Hepatocyte (in vitro differentiated cells): ENCODE measurements at regions not wholly inside any gene's neighbourhood (a gene's known extent, or its start where the extent isn't known, plus 50 kb on each side); places are given as distances from the start of the nearest gene placed in this dataset.

Experiments used
- EZH2 ChIP-seq: fragments of 200-600 bp; sonication (generic); IDR thresholded peaks from 2 replicates; pipeline ENCODE4 v1.6.1; 2016; ENCODE audit warnings: antibody characterized with exemption, mild to moderate bottlenecking, borderline replicate concordance
- EZH2phosphoT487 ChIP-seq: fragments of 200-600 bp; sonication (generic); IDR thresholded peaks from one replicate; pipeline ENCODE4 v1.6.1; 2018; ENCODE audit warnings: antibody characterized with exemption, mild to moderate bottlenecking, low read depth, moderate library complexity; ENCODE audit not compliant: unreplicated experiment, severe bottlenecking
- TF ChIP-seq, protein P1 (sequence below): fragments of 200-600 bp; sonication (generic); IDR thresholded peaks from 2 replicates; pipeline ENCODE4 v1.5.1; 2016; ENCODE audit warnings: antibody characterized with exemption, mild to moderate bottlenecking; ENCODE audit not compliant: poor library complexity

DNA sequence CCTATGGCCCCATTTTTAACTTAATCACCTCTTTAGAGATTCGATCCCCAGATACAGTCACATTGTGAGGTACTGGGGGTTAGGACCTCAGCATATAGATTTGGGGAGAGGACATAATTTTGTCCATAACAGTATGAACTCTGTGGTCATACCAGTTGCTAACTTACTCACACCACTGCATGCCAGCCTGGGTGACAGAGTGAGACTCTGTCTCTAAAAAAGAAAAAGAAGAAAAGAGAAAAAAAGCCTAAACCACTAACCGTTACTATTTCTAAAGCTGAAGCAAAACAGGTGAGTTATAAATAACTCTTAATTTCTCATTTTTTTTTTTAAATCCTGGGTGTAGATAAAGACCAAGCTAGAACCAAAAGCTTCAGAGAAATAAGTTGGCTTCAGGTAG, 155.1 kb upstream of the AUTS2 start:
- TF ChIP-seq, protein P1, sequence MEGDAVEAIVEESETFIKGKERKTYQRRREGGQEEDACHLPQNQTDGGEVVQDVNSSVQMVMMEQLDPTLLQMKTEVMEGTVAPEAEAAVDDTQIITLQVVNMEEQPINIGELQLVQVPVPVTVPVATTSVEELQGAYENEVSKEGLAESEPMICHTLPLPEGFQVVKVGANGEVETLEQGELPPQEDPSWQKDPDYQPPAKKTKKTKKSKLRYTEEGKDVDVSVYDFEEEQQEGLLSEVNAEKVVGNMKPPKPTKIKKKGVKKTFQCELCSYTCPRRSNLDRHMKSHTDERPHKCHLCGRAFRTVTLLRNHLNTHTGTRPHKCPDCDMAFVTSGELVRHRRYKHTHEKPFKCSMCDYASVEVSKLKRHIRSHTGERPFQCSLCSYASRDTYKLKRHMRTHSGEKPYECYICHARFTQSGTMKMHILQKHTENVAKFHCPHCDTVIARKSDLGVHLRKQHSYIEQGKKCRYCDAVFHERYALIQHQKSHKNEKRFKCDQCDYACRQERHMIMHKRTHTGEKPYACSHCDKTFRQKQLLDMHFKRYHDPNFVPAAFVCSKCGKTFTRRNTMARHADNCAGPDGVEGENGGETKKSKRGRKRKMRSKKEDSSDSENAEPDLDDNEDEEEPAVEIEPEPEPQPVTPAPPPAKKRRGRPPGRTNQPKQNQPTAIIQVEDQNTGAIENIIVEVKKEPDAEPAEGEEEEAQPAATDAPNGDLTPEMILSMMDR = no peak
- no peak for TF ChIP-seq EZH2phosphoT487
- no peak for TF ChIP-seq EZH2
